ENCODE measurements at regions not wholly inside any gene's neighbourhood (a gene's known extent, or its start where the extent isn't known, plus 50 kb on each side); places are given as distances from the start of the nearest gene placed in this dataset.

GRCh38 chr1:177660188-177660587 is 309.7 kb downstream of the SEC16B start:
- no peak for DNase-seq (ENCODE audit: low read depth)
- TF ChIP-seq CTCF (IDR thresholded peaks at IDR 0.05; ENCODE audit: insufficient read depth, low read length): no peak
- H3K4me3 ChIP-seq (ENCODE audit: low read depth, low read length): no peak overlapping the region

DNA sequence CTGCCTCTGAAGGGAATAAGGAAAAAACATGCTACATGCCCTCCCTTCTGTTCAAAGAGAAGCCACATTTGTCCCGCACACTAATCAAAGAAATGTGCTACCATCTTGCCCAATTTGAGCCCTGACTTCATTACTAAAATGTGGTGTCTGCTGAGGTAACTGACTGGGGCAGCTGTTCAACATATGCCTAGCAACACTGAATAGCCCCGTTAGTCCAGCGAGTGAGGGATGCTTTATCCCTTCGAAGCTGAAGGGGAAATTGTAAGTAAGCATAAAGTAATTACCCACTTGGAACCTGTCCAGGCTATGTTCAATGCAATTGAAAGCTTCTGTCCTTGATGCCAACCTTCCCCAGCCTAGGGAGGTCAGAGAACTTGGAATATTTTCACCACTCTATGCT is 310.6 kb downstream of the SEC16B start:
- no peak for DNase-seq (ENCODE audit: low read depth)
- no peak overlapping the region for H3K4me3 ChIP-seq (ENCODE audit: low read depth, low read length)
- no peak for TF ChIP-seq CTCF (IDR thresholded peaks at IDR 0.05; ENCODE audit: insufficient read depth, low read length)

DNA sequence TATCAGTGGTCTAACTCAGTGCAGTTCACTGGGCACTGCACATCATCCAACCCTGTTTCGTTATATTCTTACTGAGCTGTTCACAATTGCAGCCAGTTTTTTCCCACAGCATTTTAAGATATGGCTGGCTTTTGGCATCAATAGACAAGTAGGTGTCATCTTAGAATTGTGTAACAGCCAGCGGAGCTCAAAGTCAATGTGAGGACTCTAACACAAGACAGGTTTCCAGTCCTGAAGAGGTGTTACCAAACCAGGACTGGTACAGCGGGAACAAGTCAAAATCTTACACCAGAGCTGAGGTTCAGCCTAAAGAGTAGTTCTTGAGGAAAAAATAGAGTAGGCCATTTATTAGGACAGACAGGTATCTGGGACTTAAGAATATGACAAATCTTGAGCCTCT is 313.3 kb downstream of the SEC16B start:
- no peak for DNase-seq (ENCODE audit: low read depth)
- no peak overlapping the region for H3K4me3 ChIP-seq (ENCODE audit: low read depth, low read length)
- TF ChIP-seq CTCF (IDR thresholded peaks at IDR 0.05; ENCODE audit: insufficient read depth, low read length): no peak

- DNase-seq (ENCODE audit: low read depth): no peak
- TF ChIP-seq CTCF (IDR thresholded peaks at IDR 0.05; ENCODE audit: insufficient read depth, low read length): no peak
- no peak overlapping the region for H3K4me3 ChIP-seq (ENCODE audit: low read depth, low read length)
Observed at GRCh38 chr1:177650947-177651346, 318.9 kb downstream of the SEC16B start.

DNA sequence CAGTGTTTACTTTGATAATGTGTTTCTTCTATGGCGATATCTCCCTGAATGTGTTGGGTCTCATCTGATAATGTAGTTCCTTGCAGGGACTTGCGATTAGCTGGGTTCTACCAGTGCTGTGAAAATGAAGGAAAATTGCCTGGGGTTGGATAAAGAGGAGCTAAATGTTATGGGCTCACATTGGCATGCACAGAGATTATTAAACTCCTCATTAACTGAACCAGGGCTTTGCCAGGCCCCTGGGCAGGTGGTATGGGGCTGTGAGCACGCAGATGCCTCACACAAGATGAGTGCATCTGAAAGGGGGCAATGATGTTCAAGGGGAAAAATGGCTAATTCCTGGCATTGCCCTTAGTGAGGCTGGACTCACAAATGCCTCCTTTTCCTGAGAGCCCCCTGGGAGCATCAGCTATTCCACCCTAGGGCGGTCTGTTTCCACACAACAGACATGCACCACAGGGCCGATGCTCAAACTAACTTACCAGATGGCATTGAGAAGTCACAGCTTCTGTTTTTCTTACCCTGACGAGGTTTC is 321.1 kb downstream of the SEC16B start:
- DNase-seq (ENCODE audit: low read depth): no peak
- TF ChIP-seq CTCF (IDR thresholded peaks at IDR 0.05; ENCODE audit: insufficient read depth, low read length): no peak
- H3K4me3 ChIP-seq (ENCODE audit: low read depth, low read length): no peak overlapping the region

GRCh38 chr1:177648138-177648537 is 321.7 kb downstream of the SEC16B start:
- no peak overlapping the region for H3K4me3 ChIP-seq (ENCODE audit: low read depth, low read length)
- no peak for DNase-seq (ENCODE audit: low read depth)
- TF ChIP-seq CTCF (IDR thresholded peaks at IDR 0.05; ENCODE audit: insufficient read depth, low read length): no peak

Data from fibroblast of the aortic adventitia (primary cell).